ENCODE measurements at regions not wholly inside any gene's neighbourhood (a gene's known extent, or its start where the extent isn't known, plus 50 kb on each side); places are given as distances from the start of the nearest gene placed in this dataset.

- 30 to 85% (median 60%) methylated on average over 1 to 18 of the region's 37 CpGs; no CpG with 5 or more reads in 3 of the 10 experiments for WGBS, 10 experiments
- in situ Hi-C loops (cut with MboI; ENCODE audit: low pct_unique_long_range_greater_than_20kb in 2 of 9, low sequenced_read_pairs in 9 of 9, unreplicated experiment in 9 of 9), result no loop called here
- Histone ChIP-seq H3K27ac (no peak overlapping the region), H3K4me3 (no peak overlapping the region), H3K4me1 (replicated peaks in 1 of 2) (no peaks in the 10 kb centered on the region)
- no peak for ATAC-seq (replicated peaks in 6 of 8)
Observed at GRCh38 chr12:34391771-34392581, 369.7 kb downstream of the ALG10 start.

GRCh38 chr12:34392741-34393085 is 370.4 kb downstream of the ALG10 start:
- ATAC-seq (replicated peaks in 6 of 8), result no peak
- Histone ChIP-seq H3K27ac (no peak overlapping the region), H3K4me1 (replicated peaks in 1 of 2) (no peaks in the 10 kb centered on the region), H3K4me3 (no peak overlapping the region)
- in situ Hi-C loops (cut with MboI; ENCODE audit: low pct_unique_long_range_greater_than_20kb in 2 of 9, low sequenced_read_pairs in 9 of 9, unreplicated experiment in 9 of 9), result no loop called here
- WGBS, 10 experiments, result 16 to 70% (median 36%) methylated on average over 1 to 7 of the region's 14 CpGs; no CpG with 5 or more reads in 6 of the 10 experiments

- Histone ChIP-seq H3K27ac (no peak overlapping the region), H3K4me1 (replicated peaks in 1 of 2) (no peaks in the 10 kb centered on the region), H3K4me3 (no peak overlapping the region)
- in situ Hi-C loops (cut with MboI; ENCODE audit: low pct_unique_long_range_greater_than_20kb in 2 of 9, low sequenced_read_pairs in 9 of 9, unreplicated experiment in 9 of 9), result no loop called here
- 40 to 80% (median 47%) methylated on average over 2 to 14 of the region's 35 CpGs; no CpG with 5 or more reads in 5 of the 10 experiments for WGBS, 10 experiments
- no peak for ATAC-seq (replicated peaks in 6 of 8)
Observed at GRCh38 chr12:34393086-34393820, 371.0 kb downstream of the ALG10 start.

GRCh38 chr12:34393821-34394150 is 371.5 kb downstream of the ALG10 start:
- ATAC-seq (replicated peaks in 6 of 8), result no peak
- no peak overlapping the region for H3K27ac ChIP-seq
- no peak overlapping the region for H3K4me3 ChIP-seq
- no peaks in the 10 kb centered on the region for H3K4me1 ChIP-seq (replicated peaks in 1 of 2)
- in situ Hi-C loops (cut with MboI; ENCODE audit: low pct_unique_long_range_greater_than_20kb in 2 of 9, low sequenced_read_pairs in 9 of 9, unreplicated experiment in 9 of 9), result no loop called here
- 47 to 62% (median 61%) methylated on average over 1 to 3 of the region's 10 CpGs; no CpG with 5 or more reads in 6 of the 10 experiments for WGBS, 10 experiments

GRCh38 chr12:34394211-34395055 is 372.1 kb downstream of the ALG10 start:
- WGBS, 10 experiments, result 2 to 100% (median 20%) methylated on average over 1 to 10 of the region's 29 CpGs; no CpG with 5 or more reads in 5 of the 10 experiments
- H3K4me1 ChIP-seq (replicated peaks in 1 of 2), result no peaks in the 10 kb centered on the region
- H3K27ac ChIP-seq, result no peak overlapping the region
- in situ Hi-C loops (cut with MboI; ENCODE audit: low pct_unique_long_range_greater_than_20kb in 2 of 9, low sequenced_read_pairs in 9 of 9, unreplicated experiment in 9 of 9), result no loop called here
- H3K4me3 ChIP-seq, result no peak overlapping the region
- ATAC-seq (replicated peaks in 6 of 8), result no peak

- WGBS, 10 experiments, result 0 to 70% (median 52%) methylated on average over 1 to 4 of the region's 28 CpGs; no CpG with 5 or more reads in 6 of the 10 experiments
- Histone ChIP-seq H3K27ac (no peak overlapping the region), H3K4me1 (replicated peaks in 1 of 2) (no peaks in the 10 kb centered on the region), H3K4me3 (no peak overlapping the region)
- no peak for ATAC-seq (replicated peaks in 6 of 8)
- in situ Hi-C loops (cut with MboI; ENCODE audit: low pct_unique_long_range_greater_than_20kb in 2 of 9, low sequenced_read_pairs in 9 of 9, unreplicated experiment in 9 of 9), result no loop called here
Observed at GRCh38 chr12:34395056-34396005, 373.0 kb downstream of the ALG10 start.

- WGBS, 10 experiments, result 0 to 100% (median 26%) methylated on average over 1 to 10 of the region's 27 CpGs; no CpG with 5 or more reads in 4 of the 10 experiments
- in situ Hi-C loops (cut with MboI; ENCODE audit: low pct_unique_long_range_greater_than_20kb in 2 of 9, low sequenced_read_pairs in 9 of 9, unreplicated experiment in 9 of 9), result no loop called here
- no peak for ATAC-seq (replicated peaks in 6 of 8)
- H3K27ac ChIP-seq, result no peak overlapping the region
- H3K4me3 ChIP-seq, result no peak overlapping the region
- no peaks in the 10 kb centered on the region for H3K4me1 ChIP-seq (replicated peaks in 1 of 2)
Observed at GRCh38 chr12:34396006-34396860, 373.9 kb downstream of the ALG10 start.

GRCh38 chr12:34396861-34397590 is 374.7 kb downstream of the ALG10 start:
- Histone ChIP-seq H3K27ac (no peak overlapping the region), H3K4me1 (replicated peaks in 1 of 2) (no peaks in the 10 kb centered on the region), H3K4me3 (no peak overlapping the region)
- in situ Hi-C loops (cut with MboI; ENCODE audit: low pct_unique_long_range_greater_than_20kb in 2 of 9, low sequenced_read_pairs in 9 of 9, unreplicated experiment in 9 of 9), result no loop called here
- no peak for ATAC-seq (replicated peaks in 6 of 8)
- 0 to 80% (median 29%) methylated on average over 1 to 10 of the region's 20 CpGs; no CpG with 5 or more reads in 4 of the 10 experiments for WGBS, 10 experiments

GRCh38 chr12:34397591-34398365 is 375.5 kb downstream of the ALG10 start:
- in situ Hi-C loops (cut with MboI; ENCODE audit: low pct_unique_long_range_greater_than_20kb in 2 of 9, low sequenced_read_pairs in 9 of 9, unreplicated experiment in 9 of 9), result no loop called here
- Histone ChIP-seq H3K4me3 (no peak overlapping the region), H3K27ac (no peak overlapping the region)

GRCh38 chr12:34398366-34398705 is 376.0 kb downstream of the ALG10 start:
- Histone ChIP-seq H3K27ac (no peak overlapping the region), H3K4me1 (replicated peaks in 1 of 2) (no peaks in the 10 kb centered on the region), H3K4me3 (no peak overlapping the region)
- no peak for ATAC-seq (replicated peaks in 6 of 8)
- 26 to 90% (median 85%) methylated on average over 2 to 4 of the region's 16 CpGs; no CpG with 5 or more reads in 7 of the 10 experiments for WGBS, 10 experiments
- in situ Hi-C loops (cut with MboI; ENCODE audit: low pct_unique_long_range_greater_than_20kb in 2 of 9, low sequenced_read_pairs in 9 of 9, unreplicated experiment in 9 of 9), result no loop called here

More at GRCh38 chr12:34397591-34398365, 375.5 kb downstream of the ALG10 start:
- WGBS, 10 experiments, result 27 to 60% (median 47%) methylated on average over 2 to 11 of the region's 22 CpGs; no CpG with 5 or more reads in 3 of the 10 experiments
- no peaks in the 10 kb centered on the region for H3K4me1 ChIP-seq (replicated peaks in 1 of 2)
- no peak for ATAC-seq (replicated peaks in 6 of 8)

Measured in motor neuron (in vitro differentiated cells).